ENCODE measurements at regions not wholly inside any gene's neighbourhood (a gene's known extent, or its start where the extent isn't known, plus 50 kb on each side); places are given as distances from the start of the nearest gene placed in this dataset.

GRCh38 chr16:87086575-87086974 lies 230.6 kb downstream of the C16orf95 start:
- TF ChIP-seq EZH2 (IDR thresholded peaks at IDR 0.05; ENCODE audit: insufficient read depth, poor library complexity, severe bottlenecking) (no peak), EZH2phosphoT487 (IDR thresholded peaks at IDR 0.05; ENCODE audit: insufficient read depth, low read depth) (no peak)

All from GM23248 (cell line).